ENCODE measurements at regions not wholly inside any gene's neighbourhood (a gene's known extent, or its start where the extent isn't known, plus 50 kb on each side); places are given as distances from the start of the nearest gene placed in this dataset.
"Not testable (repeated sequence)": the region's sequence is repeated elsewhere in the genome, so short reads cannot be mapped to it uniquely, and the experiment has no call there.

DNA sequence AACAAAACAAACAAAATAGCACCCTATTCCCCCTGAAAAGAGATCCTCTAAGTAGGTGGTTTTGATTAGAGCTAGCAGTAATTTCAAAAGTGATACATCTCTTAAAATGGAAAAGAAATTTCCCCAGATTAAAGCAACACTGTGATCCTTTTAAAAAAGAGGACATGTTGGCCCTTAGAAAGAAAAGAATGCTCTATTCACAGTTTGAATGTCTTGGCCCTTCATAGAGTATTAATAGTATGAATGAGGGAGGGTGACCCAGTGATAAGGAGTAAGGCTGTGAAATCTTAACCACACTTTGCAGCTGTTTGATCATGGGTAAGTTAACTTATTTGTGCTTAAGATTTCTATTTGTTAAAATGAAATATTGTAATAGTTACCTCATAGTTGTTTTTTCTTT lies 467.7 kb upstream of the MEF2C start:
- DNase-seq (ENCODE audit: low read depth in 3 of 3), result no peak

DNA sequence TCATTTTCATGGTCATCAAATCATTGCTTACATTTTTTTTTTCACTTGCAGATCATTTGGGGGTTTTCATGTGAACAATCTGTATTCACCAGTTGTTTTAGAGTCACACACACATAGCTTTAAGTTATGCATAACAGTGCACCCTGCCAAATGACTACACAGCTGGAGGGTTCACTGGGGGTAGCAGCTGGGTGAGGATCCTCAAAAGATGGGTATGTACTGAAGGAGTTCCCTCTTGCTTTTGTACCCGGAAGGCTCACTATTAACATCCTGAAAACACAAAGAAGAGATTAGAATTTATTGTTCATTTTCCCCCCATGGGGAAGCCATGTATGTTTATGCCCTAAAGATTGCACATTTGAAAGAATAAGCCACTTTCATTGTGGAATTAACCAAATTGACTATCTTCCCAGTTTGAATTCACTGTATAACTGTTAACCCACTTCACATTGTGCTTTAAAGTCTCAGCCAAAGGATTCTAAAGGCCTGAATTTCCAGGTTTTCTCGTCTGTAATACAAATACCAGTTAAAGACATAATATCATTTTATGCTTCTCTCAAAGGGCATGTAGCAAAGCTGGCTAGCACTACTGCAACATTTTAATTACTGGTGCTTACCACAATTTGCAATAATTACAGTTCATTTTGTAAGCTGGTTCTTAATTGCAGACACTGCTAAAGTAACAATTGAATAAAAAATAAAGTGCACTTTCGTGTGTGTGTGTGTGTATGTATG lies 466.4 kb upstream of the MEF2C start:
- DNase-seq (ENCODE audit: low read depth in 3 of 3), result no peak

DNA sequence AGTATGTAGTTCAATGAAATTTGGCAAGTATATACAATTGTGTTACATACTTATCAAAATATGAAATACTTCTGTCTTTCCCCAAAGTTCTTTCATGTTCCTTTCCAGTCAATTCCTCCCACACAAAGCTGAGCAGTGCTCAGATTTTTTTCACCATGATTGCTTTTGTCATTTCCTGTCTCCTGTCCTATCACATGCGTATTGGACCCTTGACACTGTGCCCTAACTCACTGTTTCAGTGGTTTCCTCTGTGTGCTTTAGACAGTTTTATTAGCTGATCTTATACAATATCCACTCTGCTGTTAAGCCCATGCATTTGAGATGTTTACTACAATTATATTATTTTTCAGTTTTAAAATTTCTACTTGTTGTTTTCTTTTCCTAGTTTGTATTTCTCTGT lies 463.6 kb upstream of the MEF2C start:
- DNase-seq (ENCODE audit: low read depth in 3 of 3), result no peak

DNA sequence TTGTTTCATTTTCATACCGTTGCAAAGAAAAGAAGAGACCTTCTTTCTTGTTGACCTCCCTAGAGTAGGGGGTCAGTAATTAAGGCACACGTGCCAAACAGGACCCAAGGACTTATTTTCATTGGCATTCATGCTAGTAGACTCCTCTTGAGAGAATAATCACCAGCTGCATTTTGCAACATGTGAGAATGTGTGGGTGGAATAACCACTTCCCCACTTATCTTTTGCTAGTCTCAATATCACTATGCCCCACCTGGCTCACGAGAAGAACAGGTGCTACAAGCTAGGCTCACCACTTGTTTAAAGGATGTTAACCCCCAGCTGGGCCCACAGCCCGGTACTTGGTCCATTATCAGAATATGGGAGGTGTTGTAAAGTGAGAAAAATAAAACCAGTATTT lies 460.7 kb upstream of the MEF2C start:
- DNase-seq (ENCODE audit: low read depth in 3 of 3), result no peak

DNA sequence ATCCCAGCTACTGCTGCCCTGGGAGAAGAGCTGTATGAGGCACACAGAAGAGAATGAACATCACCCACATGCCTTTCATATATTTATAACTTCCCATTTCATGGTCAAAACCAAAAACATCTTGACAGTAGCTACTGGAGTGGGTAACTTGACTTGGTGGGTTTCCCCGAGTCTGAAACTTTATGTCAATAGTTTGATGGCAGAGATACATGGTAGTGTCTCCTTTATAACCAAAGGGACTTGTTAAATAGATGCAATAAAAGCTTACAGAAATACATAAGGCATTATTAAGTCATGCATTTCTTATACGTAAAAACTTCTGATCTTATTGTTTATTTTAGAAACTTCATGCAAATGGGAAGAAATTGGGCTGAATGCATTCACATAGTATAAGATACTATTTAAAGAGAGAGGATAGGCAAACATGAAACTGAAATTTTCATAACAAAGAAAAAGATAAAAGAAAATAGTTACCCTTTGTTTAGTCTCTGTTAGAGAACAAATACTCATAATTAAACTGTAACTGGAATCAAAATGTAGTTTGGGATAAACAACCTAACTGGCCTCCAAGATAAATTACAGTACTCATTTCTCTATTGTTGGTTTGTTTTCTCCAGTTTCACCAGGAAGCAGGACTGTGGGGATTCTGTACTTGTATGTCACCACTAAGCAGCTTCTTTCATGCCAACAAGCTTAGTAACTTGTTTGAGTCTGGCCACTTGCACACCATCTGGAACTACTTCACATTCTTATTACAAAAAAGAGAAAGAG lies 459.3 kb upstream of the MEF2C start:
- no peak for DNase-seq (ENCODE audit: low read depth in 3 of 3)

DNA sequence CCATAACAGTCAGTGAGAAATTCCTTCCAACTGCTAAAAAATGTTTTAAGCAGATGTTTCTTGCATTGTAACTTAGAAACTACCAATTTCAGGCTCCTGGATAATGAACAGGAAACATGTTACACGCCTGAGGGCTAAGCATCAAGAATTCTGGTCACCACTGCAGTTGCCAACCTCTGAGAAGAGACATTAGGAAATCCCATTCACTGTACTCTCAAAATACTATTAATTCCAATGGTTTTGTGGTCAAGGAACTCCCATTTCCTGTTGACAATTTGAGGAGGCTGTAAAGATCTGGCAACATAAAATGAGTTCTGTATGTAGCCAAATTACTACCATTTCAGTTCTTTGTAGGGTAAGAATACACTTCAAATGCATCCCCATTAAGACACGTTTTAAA lies 456.0 kb upstream of the MEF2C start:
- no peak for DNase-seq (ENCODE audit: low read depth in 3 of 3)

DNA sequence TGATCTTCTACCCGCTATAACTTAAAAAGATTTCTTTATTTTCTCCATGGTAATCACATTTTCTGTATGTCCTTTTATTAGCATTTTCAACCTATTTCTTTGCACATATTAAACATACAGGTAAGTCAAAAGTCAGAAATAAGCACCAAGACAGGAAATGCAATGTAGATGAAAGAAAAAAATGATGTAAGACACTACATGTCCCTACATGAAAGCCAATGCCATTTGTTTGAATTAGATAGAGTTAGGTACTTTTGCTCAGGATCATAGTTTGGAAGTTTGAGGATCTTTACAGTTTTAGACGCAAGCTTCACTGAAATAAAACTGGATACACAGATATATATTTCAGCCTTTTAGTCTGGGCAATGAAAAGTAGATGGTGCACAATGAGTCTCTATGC lies 453.1 kb upstream of the MEF2C start:
- no peak for DNase-seq (ENCODE audit: low read depth in 3 of 3)

DNA sequence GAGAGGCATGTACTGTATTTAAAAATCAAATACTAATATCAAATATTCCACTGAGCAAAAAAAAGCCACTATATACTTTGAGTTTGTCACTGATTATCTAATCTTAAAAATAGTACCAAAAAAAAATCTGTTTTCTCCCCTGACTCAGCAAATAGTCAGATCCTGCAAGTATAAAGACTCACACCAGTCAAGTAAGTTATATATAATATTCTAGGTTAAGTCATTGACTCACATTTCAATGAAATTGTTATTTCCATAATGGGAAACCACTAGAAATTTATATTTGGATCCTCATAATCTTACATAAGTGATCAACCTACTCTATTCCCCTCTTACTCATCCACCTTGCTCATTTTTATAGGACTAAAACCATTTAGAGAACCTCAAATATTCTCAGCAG lies 447.2 kb upstream of the MEF2C start:
- DNase-seq (ENCODE audit: low read depth in 3 of 3), result no peak

DNA sequence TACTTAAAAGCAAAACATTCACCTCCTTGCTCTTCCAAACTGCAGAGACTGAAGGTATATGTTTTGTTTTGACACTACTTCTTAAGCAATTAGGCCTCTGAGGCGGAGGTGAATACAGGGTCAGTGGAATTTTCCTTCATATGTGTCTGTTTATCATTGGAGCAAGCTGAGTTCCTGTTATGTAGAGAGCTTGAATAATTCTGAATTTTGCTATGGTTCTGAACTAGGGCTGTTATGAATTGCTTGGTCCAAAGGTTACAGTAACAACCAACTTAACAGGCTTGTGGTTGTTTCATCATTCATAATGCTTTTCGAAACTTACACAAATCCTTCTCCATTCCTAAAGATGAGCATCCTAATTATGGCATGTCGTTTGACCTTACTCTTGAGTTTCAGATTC lies 444.6 kb upstream of the MEF2C start:
- DNase-seq (ENCODE audit: low read depth in 3 of 3), result no peak

DNA sequence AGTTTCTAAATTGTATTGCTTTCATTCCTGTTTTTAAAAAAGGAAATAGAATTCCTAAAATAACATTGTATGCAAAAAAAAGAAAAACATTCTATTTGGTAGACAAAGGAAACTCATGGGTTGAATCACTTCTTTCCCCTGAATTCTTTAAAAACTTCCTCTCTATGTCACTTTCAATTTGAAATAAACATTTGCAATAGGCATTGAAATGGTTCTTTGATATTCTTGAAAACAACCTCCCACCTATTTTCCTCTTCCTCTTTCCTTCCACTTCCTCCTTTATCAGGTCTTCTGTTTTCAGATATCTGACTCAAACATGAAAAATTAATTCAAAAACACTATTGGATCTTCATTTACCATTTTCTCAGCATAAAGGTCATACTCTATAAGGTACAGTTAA lies 442.0 kb upstream of the MEF2C start:
- DNase-seq (ENCODE audit: low read depth in 3 of 3), result no peak

DNA sequence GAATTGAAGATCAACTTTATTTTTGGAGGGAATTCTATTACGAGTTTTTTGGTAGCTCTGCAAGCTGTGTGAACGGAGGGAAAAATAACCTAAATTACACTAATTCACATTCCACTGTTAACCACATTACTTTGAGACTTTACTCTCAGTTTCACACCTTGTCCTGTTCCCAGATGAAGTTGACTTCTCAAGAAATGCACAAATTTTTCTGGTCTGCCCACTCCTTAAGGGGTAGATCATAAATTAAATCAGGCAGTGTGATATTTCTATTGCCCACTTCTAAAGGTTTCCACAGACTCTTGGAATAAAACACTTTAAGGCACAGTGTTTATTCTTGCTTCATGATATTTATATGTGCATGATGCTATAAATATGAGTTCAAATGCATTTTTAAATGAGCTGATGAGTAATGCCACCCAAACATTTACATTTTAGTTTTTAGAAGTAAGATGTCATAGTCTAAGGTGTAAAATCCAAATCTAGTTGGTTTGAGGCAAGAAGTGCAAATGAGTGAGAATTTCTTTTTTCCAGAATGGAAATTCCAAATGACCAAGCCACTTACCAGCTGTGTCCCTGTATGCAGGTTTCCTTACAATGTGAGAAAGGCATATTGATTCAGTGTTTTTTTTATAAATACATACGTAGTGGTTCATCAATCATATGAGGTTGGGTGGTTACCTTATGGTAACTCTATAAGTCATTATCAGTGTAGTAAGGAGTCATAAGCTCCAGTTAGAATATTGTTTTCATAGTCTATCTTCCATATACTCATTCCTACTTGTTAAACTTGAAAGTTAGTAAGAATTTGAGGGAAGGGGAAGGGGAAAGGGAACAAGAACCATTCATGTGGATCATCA lies 437.7 kb upstream of the MEF2C start:
- no peak for DNase-seq (ENCODE audit: low read depth in 3 of 3)

DNA sequence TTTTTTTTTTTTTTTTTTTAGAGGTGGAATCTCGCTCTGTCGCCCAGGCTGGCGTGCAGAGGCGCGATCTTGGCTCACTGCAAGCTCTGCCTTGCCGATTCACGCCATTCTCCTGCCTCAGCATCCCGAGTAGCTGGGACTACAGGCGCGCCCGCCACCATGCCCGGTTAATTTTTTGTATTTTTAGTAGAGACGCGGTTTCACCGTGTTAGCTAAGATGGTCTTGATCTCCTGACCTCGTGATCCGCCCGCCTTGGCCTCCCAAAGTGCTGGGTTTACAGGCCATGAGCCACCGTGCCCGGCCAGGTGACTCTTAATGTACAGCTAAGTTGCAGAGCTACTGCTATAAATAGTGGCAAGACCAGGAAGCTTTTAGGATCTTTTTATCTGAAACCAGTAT lies 434.9 kb upstream of the MEF2C start:
- DNase-seq (ENCODE audit: low read depth in 3 of 3), result not testable (repeated sequence)

DNA sequence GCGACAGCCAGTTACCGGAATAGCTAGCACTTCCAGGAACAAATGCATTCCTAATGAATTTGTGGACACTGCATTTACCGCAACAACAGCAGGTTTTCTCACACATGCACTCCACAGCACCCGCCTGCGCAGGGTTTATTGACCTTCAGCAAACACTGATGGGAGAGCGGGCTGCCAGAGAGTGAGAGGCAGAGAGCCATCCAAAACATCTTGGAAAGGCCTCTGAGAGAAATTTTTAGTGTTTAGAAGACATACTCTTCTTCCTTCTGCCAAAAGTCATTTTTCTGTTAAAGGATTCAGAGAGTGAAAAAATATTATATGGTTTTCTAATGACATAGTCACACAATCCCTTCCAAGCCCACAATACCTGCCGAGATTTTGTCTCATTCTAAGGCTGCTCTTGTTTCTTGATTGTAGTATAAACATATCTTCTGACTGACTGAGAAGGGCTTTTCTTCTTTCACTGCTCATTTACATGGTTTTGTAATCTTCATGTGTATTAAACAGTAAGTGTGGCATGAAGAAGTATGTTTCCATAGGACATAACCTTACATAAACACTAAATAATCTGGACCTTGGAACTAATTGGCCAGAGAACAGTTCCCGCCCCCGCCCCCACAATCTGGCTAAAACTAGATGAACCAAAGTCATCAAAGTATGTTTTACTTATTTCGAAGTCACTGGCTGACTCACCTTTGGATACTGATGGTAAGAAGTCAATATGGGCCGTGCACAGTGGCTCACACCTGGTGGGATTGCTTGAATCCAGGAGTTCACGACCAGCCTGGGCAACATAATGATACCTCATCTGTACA lies 432.5 kb upstream of the MEF2C start:
- DNase-seq (ENCODE audit: low read depth in 3 of 3), result no peak

DNA sequence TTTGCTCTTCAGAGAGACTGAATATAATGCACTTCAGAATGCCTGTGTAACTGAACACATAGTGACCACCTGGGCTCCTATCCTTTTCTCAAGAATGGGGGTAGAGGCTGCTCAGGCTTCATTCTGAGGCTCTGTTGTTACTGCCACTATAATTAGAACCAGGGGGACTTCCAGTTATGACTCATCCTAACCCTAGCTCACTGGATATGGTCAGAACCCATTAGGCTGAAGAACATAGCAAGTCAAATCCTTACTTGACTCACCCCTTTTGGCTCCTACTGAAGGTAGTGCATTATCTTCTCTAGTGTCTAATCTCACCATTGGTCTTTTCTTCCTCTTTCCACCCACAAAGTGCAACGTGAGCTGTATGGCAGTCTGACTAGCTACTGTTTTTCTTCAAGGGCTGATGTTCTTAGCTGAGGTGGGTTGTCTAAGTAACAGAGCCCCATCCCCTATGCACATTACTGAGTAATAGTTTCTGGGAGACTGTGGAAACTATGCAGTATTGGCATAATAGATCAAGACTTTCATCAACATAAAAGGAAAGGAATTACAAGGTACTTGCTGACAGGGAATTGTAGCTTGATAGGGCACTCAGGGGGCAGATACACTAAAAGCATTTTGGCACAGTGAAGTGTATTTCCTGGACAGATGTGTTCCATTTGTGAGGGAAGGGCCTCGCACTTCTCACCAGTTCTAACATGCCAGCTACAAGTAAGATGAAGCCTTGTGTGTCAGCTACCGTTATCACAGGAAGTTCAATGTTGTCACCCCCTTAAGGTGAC lies 431.0 kb upstream of the MEF2C start:
- no peak for DNase-seq (ENCODE audit: low read depth in 3 of 3)

DNA sequence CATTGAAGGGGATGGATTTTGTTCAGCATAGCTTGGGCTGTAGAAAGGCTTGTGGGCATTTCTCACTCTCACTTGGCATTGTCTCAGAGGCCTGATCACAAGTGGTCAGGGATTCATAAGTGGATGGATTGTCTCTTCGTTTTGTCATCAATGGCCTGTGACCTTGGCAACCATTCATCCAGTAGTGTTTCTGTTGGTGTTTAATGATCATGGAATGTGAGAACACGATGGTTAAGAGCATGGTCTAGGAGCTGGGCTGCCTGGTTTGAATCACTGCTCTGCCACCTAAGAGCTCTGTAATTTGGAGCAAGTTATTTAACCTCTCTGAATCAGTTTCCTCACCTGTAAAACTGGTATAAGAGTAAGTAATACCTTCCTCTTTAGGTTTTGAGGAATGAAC lies 430.1 kb upstream of the MEF2C start:
- DNase-seq (ENCODE audit: low read depth in 3 of 3), result no peak

DNA sequence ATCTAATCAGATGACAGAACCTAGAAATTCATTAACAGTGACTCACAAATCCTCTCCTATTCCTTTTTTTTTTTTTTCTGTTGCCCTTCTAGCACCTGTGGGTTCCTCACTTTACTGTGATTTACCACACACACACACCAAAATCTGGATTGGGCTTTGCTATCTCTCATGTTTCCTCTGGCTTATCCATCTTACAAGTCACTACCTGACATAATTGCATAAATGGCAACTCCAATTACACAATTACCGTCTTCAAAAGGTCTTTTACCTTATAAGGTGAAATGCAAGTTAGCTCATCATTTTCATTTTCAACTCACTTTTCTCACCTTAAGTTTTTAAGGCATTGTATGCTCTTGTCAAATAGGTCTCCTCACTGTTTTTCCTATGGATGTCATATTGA lies 426.3 kb upstream of the MEF2C start:
- DNase-seq (ENCODE audit: low read depth in 3 of 3), result no peak

DNA sequence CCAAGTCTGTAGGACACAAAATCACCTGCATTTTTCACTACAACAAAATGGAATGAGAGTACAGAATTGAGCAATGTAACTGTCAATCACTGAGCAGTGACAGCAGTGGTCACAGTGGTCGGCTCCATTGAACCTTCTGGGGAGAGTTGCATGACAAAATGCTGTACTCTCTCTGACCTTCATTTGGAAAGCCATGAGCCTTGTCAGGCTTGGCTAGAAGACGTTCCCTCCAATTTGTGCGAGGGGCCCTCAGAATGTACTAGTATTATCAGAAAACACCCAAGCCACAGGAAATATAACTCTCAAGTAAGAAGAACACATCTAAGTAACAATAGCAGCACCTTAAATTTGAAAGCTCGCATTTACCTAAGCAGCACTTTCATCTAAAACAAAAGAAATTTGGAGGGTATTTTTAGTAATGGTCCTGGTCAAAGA lies 425.6 kb upstream of the MEF2C start:
- DNase-seq (ENCODE audit: low read depth in 3 of 3), result no peak

DNA sequence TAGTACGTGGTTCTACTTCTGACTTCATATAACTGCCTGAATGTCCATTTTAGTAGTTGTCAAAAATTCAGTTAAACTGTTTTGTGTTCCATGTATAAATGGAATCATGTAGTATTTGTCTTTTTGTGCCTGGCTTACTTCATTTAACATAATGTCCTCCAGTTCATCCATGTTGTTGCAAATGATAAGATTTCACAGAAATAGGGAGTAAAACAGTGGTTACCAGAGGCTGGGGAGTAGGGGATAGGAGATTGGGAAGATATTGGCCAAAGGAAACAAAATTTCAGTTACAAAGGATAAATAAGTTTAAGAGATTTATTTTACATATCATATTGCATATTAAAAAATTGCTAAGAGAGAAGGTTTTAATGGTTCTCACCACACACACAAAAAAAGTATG lies 425.0 kb upstream of the MEF2C start:
- DNase-seq (ENCODE audit: low read depth in 3 of 3), result no peak

DNA sequence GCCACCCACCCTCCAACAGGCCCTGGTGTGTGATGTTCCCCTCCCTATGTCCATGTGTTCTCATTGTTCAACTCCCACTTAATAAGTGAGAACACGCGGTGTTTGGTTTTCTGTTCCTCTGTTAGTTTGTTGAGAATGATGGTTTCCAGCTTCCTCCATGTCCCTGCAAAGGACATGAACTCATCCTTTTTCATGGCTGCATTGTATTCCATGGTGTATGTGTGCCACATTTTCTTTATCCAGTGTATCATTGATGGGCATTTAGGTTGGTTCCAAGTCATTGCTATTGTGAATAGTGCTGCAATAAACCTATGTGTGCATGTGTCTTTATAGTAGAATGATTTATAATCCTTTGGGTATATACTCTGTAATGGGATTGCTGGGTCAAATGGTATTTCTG lies 424.2 kb upstream of the MEF2C start:
- not testable (repeated sequence) for DNase-seq (ENCODE audit: low read depth in 3 of 3)

DNA sequence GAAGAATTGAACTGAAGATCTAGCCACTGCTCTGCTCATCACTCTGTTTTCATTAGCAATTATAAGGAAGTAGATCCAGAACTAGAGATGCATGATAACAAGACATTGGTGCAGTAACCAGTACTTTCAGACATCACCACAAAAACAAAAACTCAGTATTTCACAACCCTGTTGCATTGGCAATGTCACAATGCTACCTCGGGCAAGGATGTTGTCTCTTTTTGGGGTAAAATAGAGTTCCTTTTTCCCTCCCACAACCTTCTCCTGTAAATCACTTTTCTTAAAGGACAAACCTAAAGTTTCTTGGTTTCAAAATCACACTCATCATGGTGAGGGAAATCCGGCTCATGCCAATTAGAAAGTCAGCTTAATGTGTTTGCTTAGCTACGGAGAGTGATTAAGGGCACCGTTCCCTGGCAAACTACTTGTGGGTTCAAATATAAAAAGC lies 420.1 kb upstream of the MEF2C start:
- no peak for DNase-seq (ENCODE audit: low read depth in 3 of 3)
